ENCODE measurements at regions not wholly inside any gene's neighbourhood (a gene's known extent, or its start where the extent isn't known, plus 50 kb on each side); places are given as distances from the start of the nearest gene placed in this dataset.

DNA sequence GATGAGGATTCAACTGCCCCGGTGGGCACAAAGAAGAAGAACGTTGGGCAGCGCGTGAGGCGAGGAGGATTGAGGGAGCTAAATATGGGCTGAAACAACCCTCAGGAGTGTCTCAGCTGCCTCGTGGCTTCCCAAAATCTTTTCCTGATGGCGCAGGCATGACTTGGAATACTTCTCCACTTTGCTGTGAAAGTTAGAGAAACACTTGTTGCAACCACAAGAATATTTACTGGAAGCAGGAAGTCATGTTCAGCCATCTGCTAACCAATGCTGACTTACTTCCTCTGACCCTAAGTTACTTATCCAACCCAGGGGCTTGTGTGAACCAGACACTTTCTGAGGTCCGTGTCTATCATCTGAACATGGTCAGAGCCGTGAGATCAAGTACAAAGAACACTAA, 148.8 kb downstream of the ARL4C start:
- H3K4me3 ChIP-seq, result no peak overlapping the region
- TF ChIP-seq, protein P1, sequence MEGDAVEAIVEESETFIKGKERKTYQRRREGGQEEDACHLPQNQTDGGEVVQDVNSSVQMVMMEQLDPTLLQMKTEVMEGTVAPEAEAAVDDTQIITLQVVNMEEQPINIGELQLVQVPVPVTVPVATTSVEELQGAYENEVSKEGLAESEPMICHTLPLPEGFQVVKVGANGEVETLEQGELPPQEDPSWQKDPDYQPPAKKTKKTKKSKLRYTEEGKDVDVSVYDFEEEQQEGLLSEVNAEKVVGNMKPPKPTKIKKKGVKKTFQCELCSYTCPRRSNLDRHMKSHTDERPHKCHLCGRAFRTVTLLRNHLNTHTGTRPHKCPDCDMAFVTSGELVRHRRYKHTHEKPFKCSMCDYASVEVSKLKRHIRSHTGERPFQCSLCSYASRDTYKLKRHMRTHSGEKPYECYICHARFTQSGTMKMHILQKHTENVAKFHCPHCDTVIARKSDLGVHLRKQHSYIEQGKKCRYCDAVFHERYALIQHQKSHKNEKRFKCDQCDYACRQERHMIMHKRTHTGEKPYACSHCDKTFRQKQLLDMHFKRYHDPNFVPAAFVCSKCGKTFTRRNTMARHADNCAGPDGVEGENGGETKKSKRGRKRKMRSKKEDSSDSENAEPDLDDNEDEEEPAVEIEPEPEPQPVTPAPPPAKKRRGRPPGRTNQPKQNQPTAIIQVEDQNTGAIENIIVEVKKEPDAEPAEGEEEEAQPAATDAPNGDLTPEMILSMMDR (IDR thresholded peaks at IDR 0.05), result no peak
- H3K4me1 ChIP-seq, result peaks cover 0 to 6% of the 10 kb centered on the region in 2 donors
- no peak overlapping the region for H3K27ac ChIP-seq
- no peak for DNase-seq (ENCODE audit: low spot score)
- no peaks in the 10 kb centered on the region for H3K27me3 ChIP-seq
- no peaks in the 10 kb centered on the region for H3K36me3 ChIP-seq
- peaks cover 5 to 7% of the 10 kb centered on the region in 2 donors for H3K9me3 ChIP-seq

DNA sequence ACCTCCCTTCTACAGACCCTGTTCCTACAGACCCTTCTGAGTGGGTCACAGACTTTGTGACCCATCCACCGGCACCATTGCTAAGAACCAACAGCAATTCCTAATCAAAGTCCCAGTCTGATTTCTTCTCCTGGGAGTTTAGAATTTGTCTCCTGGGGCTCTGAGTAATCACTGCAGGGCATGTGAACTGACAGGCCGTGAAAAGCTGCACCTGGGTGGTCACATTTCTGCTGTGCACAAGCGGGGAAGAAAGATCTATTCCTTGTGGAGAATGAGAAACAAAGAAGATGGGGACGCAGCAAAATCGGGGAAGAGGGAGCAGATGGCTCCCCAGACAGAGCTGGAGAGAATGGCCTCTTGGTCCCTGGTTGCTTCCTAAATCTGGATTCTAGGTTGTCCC, 151.0 kb downstream of the ARL4C start:
- H3K27ac ChIP-seq, result no peak overlapping the region
- no peak overlapping the region for H3K4me3 ChIP-seq
- TF ChIP-seq, protein P1 (IDR thresholded peaks at IDR 0.05), result no peak
- no peaks in the 10 kb centered on the region for H3K9me3 ChIP-seq
- no peaks in the 10 kb centered on the region for H3K36me3 ChIP-seq
- peaks cover 0 to 6% of the 10 kb centered on the region in 2 donors for H3K4me1 ChIP-seq
- DNase-seq (ENCODE audit: low spot score), result no peak
- H3K27me3 ChIP-seq, result no peaks in the 10 kb centered on the region

DNA sequence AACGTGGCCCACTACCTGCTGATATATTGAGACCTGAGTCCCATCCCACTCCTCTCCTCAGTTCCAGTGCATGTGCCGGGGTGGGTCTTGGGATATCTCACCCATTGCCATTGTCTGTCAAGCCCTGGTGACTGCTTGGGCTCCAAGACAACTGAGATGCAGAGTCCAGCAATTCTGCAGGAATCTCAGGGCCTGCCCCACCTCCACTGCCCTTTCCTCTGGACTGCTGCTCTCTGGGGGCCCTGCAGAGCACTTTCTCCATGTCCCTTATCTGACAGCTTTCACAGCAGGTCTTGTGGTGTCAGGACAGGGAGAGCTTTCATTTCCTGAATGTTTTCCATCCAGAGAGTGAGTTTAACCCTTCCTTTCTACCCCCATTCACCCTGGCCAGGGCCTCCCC, 152.9 kb downstream of the ARL4C start:
- Histone ChIP-seq H3K4me1 (peaks cover 0 to 6% of the 10 kb centered on the region in 2 donors), H3K27ac (no peak overlapping the region), H3K27me3 (no peaks in the 10 kb centered on the region), H3K9me3 (no peaks in the 10 kb centered on the region), H3K36me3 (no peaks in the 10 kb centered on the region), H3K4me3 (no peak overlapping the region)
- TF ChIP-seq, protein P1 (IDR thresholded peaks at IDR 0.05), result no peak
- DNase-seq (ENCODE audit: low spot score), result no peak

DNA sequence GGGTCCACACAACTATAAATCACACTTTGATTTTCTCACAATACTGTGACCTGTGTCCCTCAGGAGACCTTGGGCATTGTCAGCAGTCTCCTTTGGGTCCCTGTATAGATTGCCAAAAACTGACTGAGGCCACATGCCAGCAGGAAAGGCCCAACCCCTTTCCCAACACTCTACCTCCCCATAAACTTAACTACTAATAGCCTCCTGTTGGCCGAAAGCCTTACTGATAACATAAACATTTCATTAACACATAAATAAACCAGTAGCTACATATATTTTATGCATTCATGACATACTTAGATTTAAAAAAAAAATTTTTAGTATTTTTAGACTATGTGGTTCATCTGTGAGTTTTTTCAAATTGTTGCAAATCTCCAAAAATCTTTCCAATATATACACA, 153.5 kb downstream of the ARL4C start:
- TF ChIP-seq, protein P1 (IDR thresholded peaks at IDR 0.05), result no peak
- Histone ChIP-seq H3K9me3 (no peaks in the 10 kb centered on the region), H3K4me3 (no peak overlapping the region), H3K27me3 (no peaks in the 10 kb centered on the region), H3K36me3 (no peaks in the 10 kb centered on the region), H3K4me1 (peaks cover 0 to 6% of the 10 kb centered on the region in 2 donors), H3K27ac (no peak overlapping the region)
- no peak for DNase-seq (ENCODE audit: low spot score)

DNA sequence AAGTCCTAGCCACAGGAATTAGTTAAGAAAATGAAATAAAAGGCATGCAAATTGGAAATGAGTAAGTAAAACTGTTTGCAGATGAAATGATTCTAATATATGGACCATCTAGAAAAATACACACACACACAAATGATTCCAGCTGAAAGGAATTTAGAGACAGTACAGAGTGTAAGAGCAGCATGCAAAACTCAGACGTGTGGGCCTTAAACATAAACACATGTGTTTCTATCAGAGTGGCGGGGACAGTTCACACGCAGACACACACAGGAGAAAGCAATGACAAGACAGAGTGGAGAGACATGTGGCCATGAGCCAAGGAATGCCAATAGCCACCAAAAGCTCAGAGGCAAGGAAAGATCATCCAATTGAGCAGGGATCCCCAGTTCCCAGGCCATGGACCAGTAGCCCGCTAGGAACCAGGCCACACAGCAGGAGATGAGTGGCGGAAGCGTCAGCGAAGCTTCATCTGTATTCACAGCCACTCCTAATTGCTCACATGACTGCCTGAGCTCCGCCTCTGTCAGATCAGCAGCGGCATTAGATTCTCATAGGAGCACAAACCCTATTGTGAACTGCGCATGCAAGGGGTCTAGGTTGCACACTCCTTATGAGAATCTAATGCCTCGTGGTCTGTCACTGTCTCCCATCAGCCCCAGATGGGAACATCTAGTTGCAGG, 155.4 kb downstream of the ARL4C start:
- Histone ChIP-seq H3K36me3 (no peaks in the 10 kb centered on the region), H3K4me3 (no peak overlapping the region), H3K4me1 (peaks cover 0 to 11% of the 10 kb centered on the region in 2 donors), H3K27me3 (no peaks in the 10 kb centered on the region), H3K27ac (peak overlapping the region; percentile 35 to 61), H3K9me3 (no peaks in the 10 kb centered on the region)
- DNase-seq (ENCODE audit: low spot score), result no peak
- TF ChIP-seq, protein P1 (IDR thresholded peaks at IDR 0.05), result no peak

DNA sequence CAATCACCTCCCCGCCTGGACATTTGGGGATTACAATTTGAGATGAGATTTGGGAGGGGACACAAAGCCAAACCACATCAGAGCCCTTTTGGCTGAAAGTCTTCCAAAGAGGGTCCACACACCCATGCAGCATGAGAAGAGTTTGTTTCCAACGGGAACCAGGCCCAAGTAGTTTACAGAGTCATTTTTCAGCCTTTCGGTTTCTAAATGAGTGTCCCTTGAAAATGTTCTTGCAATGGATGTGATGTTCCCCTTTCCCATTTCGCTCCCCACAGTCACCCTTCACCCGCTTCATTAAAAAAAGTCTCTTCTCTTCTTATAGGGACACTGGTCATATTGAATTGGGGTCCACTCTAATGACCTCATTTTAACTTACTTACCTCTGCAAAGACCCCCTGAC, 157.4 kb downstream of the ARL4C start:
- no peak overlapping the region for H3K4me3 ChIP-seq
- no peaks in the 10 kb centered on the region for H3K36me3 ChIP-seq
- peak overlapping the region in 1 of 2 donors; percentile 7 for H3K27ac ChIP-seq
- peaks cover 0 to 21% of the 10 kb centered on the region in 2 donors for H3K4me1 ChIP-seq
- no peaks in the 10 kb centered on the region for H3K27me3 ChIP-seq
- TF ChIP-seq, protein P1 (IDR thresholded peaks at IDR 0.05), result no peak
- no peaks in the 10 kb centered on the region for H3K9me3 ChIP-seq
- DNase-seq (ENCODE audit: low spot score), result no peak

All from right atrium auricular region (tissue), 2 donors.